Right cardiac atrium (tissue), 5 donors: ENCODE measurements at regions not wholly inside any gene's neighbourhood (a gene's known extent, or its start where the extent isn't known, plus 50 kb on each side); places are given as distances from the start of the nearest gene placed in this dataset.

ENCODE experiments used
- ATAC-seq, 2 donors: fragments of 200-7000 bp; cut with Tn5 transposase; one replicate each; pipeline versions ENCODE4 v1.8.0 to v1.9.1; 2020; ENCODE audit warnings: moderate library complexity in 2 of 2, mild to moderate bottlenecking in 1 of 2
- DNase-seq, 3 donors: peaks; one replicate each; pipeline ENCODE4 v3.0.0-alpha.2; 2020
- H3K27ac ChIP-seq: one replicate; pipeline ENCODE4 v1.5.1; 2013; ENCODE audit warnings: mild to moderate bottlenecking, low read length, control low read depth, moderate library complexity
- H3K27me3 ChIP-seq: one replicate; pipeline ENCODE4 v1.6.1; 2013; ENCODE audit not compliant: control insufficient read depth, insufficient read depth
- H3K4me1 ChIP-seq: one replicate; pipeline ENCODE4 v1.6.1; 2013; ENCODE audit warnings: low read length; ENCODE audit not compliant: control insufficient read depth, insufficient read depth
- H3K4me3 ChIP-seq: one replicate; pipeline ENCODE4 v1.5.1; 2013; ENCODE audit warnings: low read length, control low read depth
- H3K9me3 ChIP-seq: one replicate; pipeline ENCODE4 v1.6.1; 2013; ENCODE audit warnings: low read length; ENCODE audit not compliant: control insufficient read depth
- WGBS: extraction: QIAGEN DNeasy Blood & Tissue Kit; methylation state at CpG from one replicate; pipeline ENCODE4 v1.1.7; 2013; 5-methylcytosine and 5-hydroxymethylcytosine counted together
- intact Hi-C, 4 donors: fragments of 100-400 bp; cut with DNase I; formaldehyde crosslinking; loops; one replicate each; pipeline versions ENCODE4 v1.11.0 to v1.14.0; 2022 to 2023
- donor health status: healthy with polysubstance abuse.
- donor health status: DM: no; HTN: yes; CAD: no.
- donor health status: DM: no; HTN: no; CAD: no.
- donor health status: DM: no; HTN: yes; CAD: no; lungs with severe emphysema.
- donor health status: DM: yes; HTN: yes; CAD: no.

DNA sequence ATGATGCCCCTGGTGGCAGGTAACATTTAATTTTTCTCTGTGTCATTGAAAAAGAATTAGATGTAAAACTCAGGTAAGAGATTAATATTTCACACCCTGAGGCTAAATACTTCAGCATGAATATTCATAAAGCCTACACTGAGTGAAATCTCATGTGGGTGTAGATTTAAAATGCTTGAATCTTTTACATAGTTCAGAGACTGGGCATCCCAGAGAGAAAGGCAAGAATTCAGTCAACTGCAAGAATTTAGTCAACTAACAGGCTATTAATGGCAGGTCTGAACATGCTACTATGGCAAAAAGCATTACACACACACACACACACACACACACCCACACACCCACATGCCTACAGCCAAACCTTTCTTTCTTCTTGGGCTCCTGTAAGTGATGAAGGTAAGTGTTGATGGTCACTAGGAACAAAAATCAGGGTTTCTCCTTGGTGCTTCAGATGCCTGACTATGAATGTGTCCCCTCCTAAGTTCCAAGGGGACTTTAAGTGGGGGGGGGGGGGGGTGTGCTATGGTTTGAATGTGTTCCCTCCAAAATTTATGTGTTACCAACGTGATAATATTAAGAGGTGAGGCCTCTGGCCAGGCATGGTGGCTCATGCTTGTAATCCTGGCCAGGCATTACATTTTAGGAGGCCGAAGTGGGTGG lies 63.7 kb upstream of the PSMD7 start:
- intact Hi-C loops, result no loop called here
- H3K4me1 ChIP-seq, result no peaks in the 10 kb centered on the region
- H3K27me3 ChIP-seq, result no peaks in the 10 kb centered on the region
- H3K9me3 ChIP-seq, result no peaks in the 10 kb centered on the region
- H3K4me3 ChIP-seq, result no peak overlapping the region
- no peak overlapping the region for H3K27ac ChIP-seq
- WGBS, result 76% methylated on average over 2 of the region's 2 CpGs
- ATAC-seq, result no peak
- DNase-seq, result no peak

GRCh38 chr16:74230126-74230525 lies 66.5 kb upstream of the PSMD7 start:
- intact Hi-C loops, result no loop called here
- H3K27me3 ChIP-seq, result no peaks in the 10 kb centered on the region
- DNase-seq (no peak), ATAC-seq (no peak)
- H3K9me3 ChIP-seq, result no peaks in the 10 kb centered on the region
- no peak overlapping the region for H3K4me3 ChIP-seq
- WGBS, result 82% methylated on average over 6 of the region's 6 CpGs
- no peak overlapping the region for H3K27ac ChIP-seq
- H3K4me1 ChIP-seq, result no peaks in the 10 kb centered on the region

DNA sequence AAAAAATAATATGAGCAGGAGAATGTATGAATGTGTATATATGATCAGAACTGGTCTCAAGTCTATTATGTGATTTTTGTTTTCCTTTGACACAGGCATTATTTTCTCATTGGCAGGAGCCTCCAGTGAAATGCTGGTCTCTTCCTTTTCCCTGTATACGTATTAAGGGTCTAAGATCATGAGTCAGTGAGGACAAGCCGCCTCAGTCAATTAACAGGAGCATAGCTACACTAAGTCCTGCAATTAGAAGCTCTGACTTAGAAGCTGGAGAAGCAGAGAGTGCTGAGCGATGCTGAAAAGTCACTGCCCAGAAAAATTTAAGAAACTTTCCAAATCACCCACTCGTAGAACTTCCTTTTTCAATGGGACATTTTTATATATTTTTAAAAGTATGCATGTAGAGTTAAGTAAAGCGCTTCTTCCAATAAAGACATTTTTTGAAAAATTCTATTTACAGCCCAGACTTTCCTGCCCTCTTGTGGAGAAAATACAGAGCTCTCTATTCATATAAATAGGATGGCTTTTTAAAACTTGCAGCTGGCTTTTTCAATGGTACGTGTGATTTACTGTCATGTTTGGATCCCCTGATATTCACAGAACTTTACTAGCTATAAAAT lies 70.2 kb upstream of the PSMD7 start:
- WGBS, result 24% methylated on average over 6 of the region's 6 CpGs
- H3K27ac ChIP-seq, result no peak overlapping the region
- no peaks in the 10 kb centered on the region for H3K27me3 ChIP-seq
- H3K4me1 ChIP-seq, result no peaks in the 10 kb centered on the region
- DNase-seq (no peak), ATAC-seq (no peak)
- no peaks in the 10 kb centered on the region for H3K9me3 ChIP-seq
- H3K4me3 ChIP-seq, result no peak overlapping the region
- intact Hi-C loops, result no loop called here

DNA sequence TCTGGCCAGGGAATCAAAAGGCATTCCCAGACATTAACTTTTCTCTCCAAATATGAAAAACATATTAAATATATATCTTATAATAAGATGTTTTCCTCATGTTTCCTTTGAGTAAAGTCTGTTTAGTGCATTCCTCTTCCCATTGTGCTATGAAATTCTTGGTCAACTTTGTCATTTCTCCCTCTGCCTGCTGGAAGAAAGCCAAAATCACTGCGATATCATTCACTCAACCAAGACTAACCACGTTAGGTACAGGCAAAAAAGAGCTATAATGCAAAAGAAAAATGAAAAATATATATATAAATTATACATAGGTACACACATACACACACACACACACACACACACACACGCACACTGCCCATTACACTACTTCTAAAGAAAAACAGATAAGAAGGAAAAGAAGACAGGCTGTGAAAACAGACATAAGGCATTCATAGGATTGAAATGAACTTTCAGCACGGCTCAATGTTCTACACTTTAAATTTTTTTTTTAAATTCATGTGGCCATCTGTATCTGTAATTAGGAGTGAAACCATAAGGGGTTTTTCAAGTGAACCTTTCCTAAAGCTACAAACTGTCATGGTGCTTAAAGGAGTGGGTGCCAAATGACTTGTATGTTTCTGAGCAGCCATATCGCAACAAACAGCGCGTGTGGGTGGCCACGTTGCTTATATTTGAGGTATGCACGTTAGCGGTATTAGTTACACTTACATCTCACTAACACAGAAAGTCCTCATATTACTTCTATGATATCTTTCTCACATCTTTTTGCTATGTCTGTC lies 71.6 kb upstream of the PSMD7 start:
- 51% methylated on average over 10 of the region's 10 CpGs for WGBS
- ATAC-seq (no peak), DNase-seq (no peak)
- no peaks in the 10 kb centered on the region for H3K9me3 ChIP-seq
- no peak overlapping the region for H3K27ac ChIP-seq
- H3K27me3 ChIP-seq, result no peaks in the 10 kb centered on the region
- H3K4me3 ChIP-seq, result no peak overlapping the region
- no peaks in the 10 kb centered on the region for H3K4me1 ChIP-seq
- intact Hi-C loops, result no loop called here

- no peak for ATAC-seq
- Histone ChIP-seq H3K4me1 (no peaks in the 10 kb centered on the region), H3K27me3 (no peaks in the 10 kb centered on the region), H3K27ac (no peak overlapping the region), H3K9me3 (no peaks in the 10 kb centered on the region), H3K4me3 (no peak overlapping the region)
- whole genome bisulfite sequencing, result 62% methylated on average over 3 of the region's 3 CpGs
- no peak for DNase-seq
- intact Hi-C loops, result no loop called here
Observed at GRCh38 chr16:74221828-74222227, 74.8 kb upstream of the PSMD7 start.

- Histone ChIP-seq H3K27ac (no peak overlapping the region), H3K9me3 (no peaks in the 10 kb centered on the region), H3K4me1 (no peaks in the 10 kb centered on the region), H3K27me3 (no peaks in the 10 kb centered on the region), H3K4me3 (no peak overlapping the region)
- 55% methylated on average over 1 of the region's 1 CpG for WGBS
- ATAC-seq (no peak), DNase-seq (no peak)
- intact Hi-C loops, result no loop called here
Observed at GRCh38 chr16:74219706-74220105, 76.9 kb upstream of the PSMD7 start.

DNA sequence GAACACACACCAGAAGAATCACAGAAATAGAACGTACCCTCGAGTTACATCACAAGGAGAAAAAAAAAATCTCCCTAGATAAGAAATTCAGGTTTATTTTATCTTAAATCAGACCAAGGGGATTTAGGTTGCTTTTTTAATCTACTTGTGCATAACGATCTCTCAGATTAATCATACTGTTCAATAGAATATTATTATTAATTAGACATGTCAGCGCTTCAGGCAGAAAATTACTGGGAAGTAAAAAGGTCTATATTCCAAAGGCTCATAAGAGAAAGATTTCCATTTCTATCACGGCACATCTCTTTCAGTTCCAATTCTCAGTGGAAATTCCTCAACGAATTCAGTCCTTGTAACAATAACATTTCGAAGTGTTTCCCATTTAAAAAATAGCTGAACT lies 77.7 kb upstream of the PSMD7 start:
- Histone ChIP-seq H3K27ac (no peak overlapping the region), H3K27me3 (no peaks in the 10 kb centered on the region), H3K4me3 (no peak overlapping the region), H3K4me1 (no peaks in the 10 kb centered on the region), H3K9me3 (no peaks in the 10 kb centered on the region)
- DNase-seq (no peak), ATAC-seq (no peak)
- intact Hi-C loops, result no loop called here
- 70% methylated on average over 7 of the region's 7 CpGs for WGBS

- H3K27me3 ChIP-seq, result no peaks in the 10 kb centered on the region
- no peaks in the 10 kb centered on the region for H3K4me1 ChIP-seq
- no peak overlapping the region for H3K4me3 ChIP-seq
- intact Hi-C loops, result no loop called here
- no peak overlapping the region for H3K27ac ChIP-seq
- ATAC-seq (no peak), DNase-seq (no peak)
- no peaks in the 10 kb centered on the region for H3K9me3 ChIP-seq
- WGBS, result 79% methylated on average over 4 of the region's 4 CpGs
Observed at GRCh38 chr16:74216319-74216718, 80.3 kb upstream of the PSMD7 start.

DNA sequence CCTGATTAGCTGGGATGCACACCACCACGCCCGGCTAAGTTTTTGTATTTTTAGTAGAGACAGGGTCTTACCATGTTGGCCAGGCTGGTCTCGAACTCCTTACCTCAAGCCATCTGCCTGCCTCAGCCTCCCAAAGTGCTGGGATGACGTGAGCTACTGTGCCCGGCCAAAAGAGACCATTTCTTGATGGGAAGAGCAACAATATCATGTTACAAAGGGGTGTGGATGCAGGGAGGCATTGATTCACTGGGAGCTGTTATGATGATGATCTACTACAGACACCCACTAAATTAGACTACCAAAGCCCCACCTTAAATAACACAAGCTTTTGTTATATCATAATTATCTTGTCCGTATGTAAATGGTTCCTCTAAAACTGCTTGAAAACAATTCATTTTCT lies 81.4 kb upstream of the PSMD7 start:
- no peaks in the 10 kb centered on the region for H3K27me3 ChIP-seq
- DNase-seq (no peak), ATAC-seq (no peak)
- 89% methylated on average over 6 of the region's 6 CpGs for WGBS
- H3K9me3 ChIP-seq, result no peaks in the 10 kb centered on the region
- intact Hi-C loops, result no loop called here
- H3K27ac ChIP-seq, result no peak overlapping the region
- no peaks in the 10 kb centered on the region for H3K4me1 ChIP-seq
- H3K4me3 ChIP-seq, result no peak overlapping the region

DNA sequence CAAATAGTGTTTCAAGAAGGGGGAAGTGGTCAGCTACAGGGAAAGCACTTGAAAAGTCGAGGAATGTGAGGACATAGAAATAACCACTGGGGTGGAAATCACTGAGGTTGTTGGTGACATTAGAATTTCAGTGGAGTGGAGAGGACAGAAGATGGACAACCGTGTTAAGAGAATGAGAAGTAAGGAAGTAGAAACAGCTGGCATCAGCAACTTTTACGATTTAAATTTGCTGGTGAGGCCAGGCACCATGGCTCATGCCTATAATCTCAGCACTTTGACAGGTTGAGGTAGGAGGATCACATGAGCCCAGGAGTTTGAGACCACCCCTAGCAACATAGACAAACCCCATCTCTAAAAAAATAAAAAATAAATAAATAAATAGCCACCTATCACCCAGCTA lies 83.2 kb upstream of the PSMD7 start:
- Histone ChIP-seq H3K27ac (no peak overlapping the region), H3K9me3 (no peaks in the 10 kb centered on the region), H3K27me3 (no peaks in the 10 kb centered on the region), H3K4me3 (no peak overlapping the region), H3K4me1 (no peaks in the 10 kb centered on the region)
- intact Hi-C loops, result no loop called here
- WGBS, result 72% methylated on average over 3 of the region's 3 CpGs
- no peak for DNase-seq
- ATAC-seq, result no peak

DNA sequence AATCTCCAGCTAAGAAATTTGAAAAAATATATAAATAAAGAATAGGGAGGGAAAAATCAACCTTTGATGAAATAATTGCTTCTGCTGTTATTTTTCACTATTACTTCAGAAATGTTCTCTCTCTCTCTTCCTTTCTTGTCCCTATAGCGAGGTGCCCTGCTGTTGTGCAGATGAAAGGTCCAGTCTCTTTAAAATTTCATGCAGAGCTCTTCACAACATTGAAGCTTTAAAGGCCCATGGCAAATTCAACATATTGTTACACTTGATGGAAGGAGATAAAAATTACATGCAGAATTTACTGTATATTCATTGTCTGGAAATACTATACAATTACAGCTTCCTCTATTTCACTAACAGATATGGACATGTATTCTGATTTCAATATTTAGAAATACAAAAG lies 86.4 kb upstream of the PSMD7 start:
- Histone ChIP-seq H3K4me3 (no peak overlapping the region), H3K27me3 (no peaks in the 10 kb centered on the region), H3K4me1 (no peaks in the 10 kb centered on the region), H3K27ac (no peak overlapping the region), H3K9me3 (no peaks in the 10 kb centered on the region)
- ATAC-seq (no peak), DNase-seq (no peak)
- intact Hi-C loops, result no loop called here
- WGBS, result 94% methylated on average over 1 of the region's 1 CpG
